Left ventricle myocardium inferior (tissue), 1 donor: ENCODE measurements at regions not wholly inside any gene's neighbourhood (a gene's known extent, or its start where the extent isn't known, plus 50 kb on each side); places are given as distances from the start of the nearest gene placed in this dataset.

ENCODE experiments used
- DNase-seq: peaks from one replicate; pipeline ENCODE4 v3.0.0-alpha.2; 2020
- H3K27ac ChIP-seq: fragments of 200-600 bp; replicated peaks from 2 replicates; pipeline ENCODE4 v1.8.0; 2021
- H3K27me3 ChIP-seq: fragments of 200-600 bp; 2 replicates; pipeline ENCODE4 v1.8.0; 2021; ENCODE audit warnings: low read depth
- H3K36me3 ChIP-seq: fragments of 200-600 bp; 2 replicates; pipeline ENCODE4 v1.8.0; 2021
- H3K4me1 ChIP-seq: fragments of 200-600 bp; 2 replicates; pipeline ENCODE4 v1.8.0; 2021
- H3K4me3 ChIP-seq: fragments of 200-600 bp; 2 replicates; pipeline ENCODE4 v1.8.0; 2021; ENCODE audit warnings: mild to moderate bottlenecking, moderate library complexity
- H3K9me3 ChIP-seq: fragments of 200-600 bp; replicated peaks from 2 replicates; pipeline ENCODE4 v1.8.0; 2021
- CTCF ChIP-seq: fragments of 200-600 bp; IDR thresholded peaks from 2 replicates; pipeline ENCODE4 v1.8.0; 2021; ENCODE audit warnings: antibody characterized with exemption, mild to moderate bottlenecking, borderline replicate concordance
- intact Hi-C: fragments of 100-400 bp; cut with micrococcal nuclease; formaldehyde crosslinking; loops from one replicate; pipeline ENCODE4 v1.11.0; 2022
- donor health status: DM: no; HTN: yes; CAD: no; lungs with severe emphysema.

- no peaks in the 10 kb centered on the region for H3K36me3 ChIP-seq
- TF ChIP-seq CTCF = no peak
- H3K27ac ChIP-seq = no peak overlapping the region
- no peaks in the 10 kb centered on the region for H3K4me1 ChIP-seq
- intact Hi-C loops = no loop called here
- DNase-seq = no peak
- H3K27me3 ChIP-seq = peaks cover 26% of the 10 kb centered on the region
- peaks cover 25% of the 10 kb centered on the region for H3K9me3 ChIP-seq
- H3K4me3 ChIP-seq = no peak overlapping the region
Observed at GRCh38 chr7:131858611-131859010, 302.2 kb upstream of the PODXL start.

- no peak for DNase-seq
- H3K27me3 ChIP-seq = peaks cover 57% of the 10 kb centered on the region
- no peak for TF ChIP-seq CTCF
- peaks cover 21% of the 10 kb centered on the region for H3K9me3 ChIP-seq
- no peak overlapping the region for H3K4me3 ChIP-seq
- H3K36me3 ChIP-seq = no peaks in the 10 kb centered on the region
- peaks cover 1% of the 10 kb centered on the region for H3K4me1 ChIP-seq
- no peak overlapping the region for H3K27ac ChIP-seq
- intact Hi-C loops = no loop called here
Observed at GRCh38 chr7:131849472-131849871, 293.0 kb upstream of the PODXL start.

GRCh38 chr7:131848033-131848432 lies 291.6 kb upstream of the PODXL start:
- no peak for TF ChIP-seq CTCF
- peaks cover 61% of the 10 kb centered on the region for H3K27me3 ChIP-seq
- no peaks in the 10 kb centered on the region for H3K36me3 ChIP-seq
- H3K4me1 ChIP-seq = peaks cover 7% of the 10 kb centered on the region
- no peak for DNase-seq
- H3K9me3 ChIP-seq = peaks cover 7% of the 10 kb centered on the region
- H3K27ac ChIP-seq = no peak overlapping the region
- no peak overlapping the region for H3K4me3 ChIP-seq
- intact Hi-C loops = no loop called here

GRCh38 chr7:131845573-131846314 lies 289.3 kb upstream of the PODXL start:
- Histone ChIP-seq H3K36me3 (no peaks in the 10 kb centered on the region), H3K4me1 (peaks cover 7% of the 10 kb centered on the region), H3K9me3 (no peaks in the 10 kb centered on the region), H3K4me3 (no peak overlapping the region), H3K27ac (no peak overlapping the region), H3K27me3 (peaks cover 66% of the 10 kb centered on the region)
- intact Hi-C loops = no loop called here
- TF ChIP-seq CTCF = no peak
- no peak for DNase-seq

GRCh38 chr7:131844369-131844768 lies 287.9 kb upstream of the PODXL start:
- TF ChIP-seq CTCF = no peak
- Histone ChIP-seq H3K36me3 (no peaks in the 10 kb centered on the region), H3K27ac (no peak overlapping the region), H3K4me1 (peaks cover 7% of the 10 kb centered on the region), H3K27me3 (peaks cover 71% of the 10 kb centered on the region), H3K9me3 (no peaks in the 10 kb centered on the region), H3K4me3 (no peak overlapping the region)
- no peak for DNase-seq
- intact Hi-C loops = no loop called here
